ENCODE measurements at regions not wholly inside any gene's neighbourhood (a gene's known extent, or its start where the extent isn't known, plus 50 kb on each side); places are given as distances from the start of the nearest gene placed in this dataset.

DNA sequence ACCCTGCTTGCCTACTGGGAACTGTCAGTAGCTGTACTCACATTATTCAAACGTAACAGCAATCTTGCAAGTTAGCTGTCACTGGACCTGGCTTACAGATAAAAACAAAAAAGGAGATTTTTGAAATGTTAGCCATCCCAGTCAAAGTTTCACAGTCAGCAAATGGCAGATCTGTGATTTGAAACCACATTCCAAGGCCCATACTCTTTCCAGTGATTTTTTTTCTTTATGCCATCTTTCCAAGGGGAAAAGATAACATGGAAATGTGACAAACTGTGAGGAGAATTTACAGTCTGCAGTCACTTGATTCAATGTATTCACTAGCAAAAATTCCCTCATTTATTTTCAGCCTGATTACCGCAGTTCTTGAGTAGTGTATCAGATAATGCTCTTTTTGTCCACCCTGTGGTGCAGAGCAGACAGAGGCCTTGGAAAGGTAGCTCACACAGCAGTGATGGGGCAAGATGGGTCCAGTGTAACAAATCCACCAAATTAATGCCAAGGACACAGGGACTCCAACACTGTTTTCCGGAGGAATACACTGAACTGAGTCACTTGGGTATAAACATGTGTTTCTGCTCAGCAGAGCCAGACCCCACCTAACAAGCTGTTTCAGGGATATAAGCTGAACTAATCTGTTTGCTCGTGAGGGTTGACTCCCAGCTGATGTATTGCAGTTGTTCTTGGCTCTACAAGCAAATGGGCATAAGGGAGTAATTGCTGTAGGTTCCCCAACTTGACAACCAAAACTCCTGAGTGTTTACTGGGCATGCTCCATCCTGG lies 49.9 kb upstream of the ADGRF1 start:
- peaks cover 19% of the 10 kb centered on the region for H3K4me1 Mint-ChIP-seq (ENCODE audit: unreplicated experiment)
- H3K36me3 Mint-ChIP-seq (ENCODE audit: low read depth, unreplicated experiment), result no peaks in the 10 kb centered on the region
- no peaks in the 10 kb centered on the region for H3K27me3 Mint-ChIP-seq (ENCODE audit: unreplicated experiment)
- DNase-seq (ENCODE audit: low spot score), result no peak
- no peaks in the 10 kb centered on the region for H3K9me3 Mint-ChIP-seq (ENCODE audit: unreplicated experiment)
- no peak overlapping the region for H3K27ac Mint-ChIP-seq (ENCODE audit: unreplicated experiment)
- no peak overlapping the region for H3K4me3 Mint-ChIP-seq (ENCODE audit: unreplicated experiment)
- TF ChIP-seq, protein P1, sequence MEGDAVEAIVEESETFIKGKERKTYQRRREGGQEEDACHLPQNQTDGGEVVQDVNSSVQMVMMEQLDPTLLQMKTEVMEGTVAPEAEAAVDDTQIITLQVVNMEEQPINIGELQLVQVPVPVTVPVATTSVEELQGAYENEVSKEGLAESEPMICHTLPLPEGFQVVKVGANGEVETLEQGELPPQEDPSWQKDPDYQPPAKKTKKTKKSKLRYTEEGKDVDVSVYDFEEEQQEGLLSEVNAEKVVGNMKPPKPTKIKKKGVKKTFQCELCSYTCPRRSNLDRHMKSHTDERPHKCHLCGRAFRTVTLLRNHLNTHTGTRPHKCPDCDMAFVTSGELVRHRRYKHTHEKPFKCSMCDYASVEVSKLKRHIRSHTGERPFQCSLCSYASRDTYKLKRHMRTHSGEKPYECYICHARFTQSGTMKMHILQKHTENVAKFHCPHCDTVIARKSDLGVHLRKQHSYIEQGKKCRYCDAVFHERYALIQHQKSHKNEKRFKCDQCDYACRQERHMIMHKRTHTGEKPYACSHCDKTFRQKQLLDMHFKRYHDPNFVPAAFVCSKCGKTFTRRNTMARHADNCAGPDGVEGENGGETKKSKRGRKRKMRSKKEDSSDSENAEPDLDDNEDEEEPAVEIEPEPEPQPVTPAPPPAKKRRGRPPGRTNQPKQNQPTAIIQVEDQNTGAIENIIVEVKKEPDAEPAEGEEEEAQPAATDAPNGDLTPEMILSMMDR (IDR thresholded peaks at IDR 0.05; ENCODE audit: unreplicated experiment), result no peak

All from endothelial cell (in vitro differentiated cells).